ENCODE measurements at regions not wholly inside any gene's neighbourhood (a gene's known extent, or its start where the extent isn't known, plus 50 kb on each side); places are given as distances from the start of the nearest gene placed in this dataset.

GRCh38 chr1:82542766-82543165 lies 742.0 kb downstream of the ADGRL2 start:
- TF ChIP-seq JUN (CRISPR knock-in tag; IDR thresholded peaks at IDR 0.05), result no peak
- no peak for TF ChIP-seq CTCF (IDR thresholded peaks at IDR 0.05)
- TF ChIP-seq MLX (CRISPR knock-in tag; IDR thresholded peaks at IDR 0.05), result no peak
- no peak for TF ChIP-seq ZBTB21 (CRISPR knock-in tag; IDR thresholded peaks at IDR 0.05; ENCODE audit: borderline replicate concordance)
- no peak for TF ChIP-seq ATF2 (CRISPR knock-in tag; IDR thresholded peaks at IDR 0.05; ENCODE audit: borderline replicate concordance, low read depth)
- TF ChIP-seq GABPB1 (CRISPR knock-in tag; IDR thresholded peaks at IDR 0.05), result no peak
- no peak for TF ChIP-seq E2F4 (CRISPR knock-in tag; IDR thresholded peaks at IDR 0.05; ENCODE audit: borderline replicate concordance, low read depth)
- no peak for TF ChIP-seq ZNF416 (CRISPR knock-in tag; IDR thresholded peaks at IDR 0.05)
- TF ChIP-seq CBFB (CRISPR knock-in tag; IDR thresholded peaks at IDR 0.05; ENCODE audit: low read depth), result no peak
